NCI-H2107 treated with DMSO at 0.1 percent for 48 hours (cell line): ENCODE measurements at regions not wholly inside any gene's neighbourhood (a gene's known extent, or its start where the extent isn't known, plus 50 kb on each side); places are given as distances from the start of the nearest gene placed in this dataset.
A peak's percentile ranks its signal among the peaks of the same experiment; 100 is the strongest.
"Not testable (repeated sequence)": the region's sequence is repeated elsewhere in the genome, so short reads cannot be mapped to it uniquely, and the experiment has no call there.

ENCODE experiments used
- DNase-seq: peaks from one replicate; lab custom pipeline; 2025; ENCODE audit not compliant: unreplicated experiment; lab: John Stamatoyannopoulos, UW

DNA sequence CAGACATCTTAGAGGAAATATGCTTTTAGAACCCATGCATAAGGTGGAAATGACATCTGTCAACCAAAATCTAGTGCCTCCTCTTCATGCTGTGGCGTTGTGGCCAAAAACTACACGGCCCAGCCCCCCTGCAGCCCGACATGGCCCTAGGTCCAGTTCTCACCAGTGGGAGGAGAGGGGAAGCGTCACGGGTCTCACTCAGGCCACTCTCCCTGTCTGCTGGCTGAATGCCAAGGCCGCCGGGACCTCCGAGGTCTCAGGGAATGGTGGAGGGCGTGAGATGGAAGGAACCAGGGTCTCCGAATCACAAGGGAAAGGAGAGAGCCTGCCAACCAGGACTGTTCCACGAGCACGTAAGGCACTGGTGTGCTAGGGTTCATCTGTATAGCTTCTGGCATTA is 361.0 kb downstream of the ANAPC1 start:
- no peak for DNase-seq

DNA sequence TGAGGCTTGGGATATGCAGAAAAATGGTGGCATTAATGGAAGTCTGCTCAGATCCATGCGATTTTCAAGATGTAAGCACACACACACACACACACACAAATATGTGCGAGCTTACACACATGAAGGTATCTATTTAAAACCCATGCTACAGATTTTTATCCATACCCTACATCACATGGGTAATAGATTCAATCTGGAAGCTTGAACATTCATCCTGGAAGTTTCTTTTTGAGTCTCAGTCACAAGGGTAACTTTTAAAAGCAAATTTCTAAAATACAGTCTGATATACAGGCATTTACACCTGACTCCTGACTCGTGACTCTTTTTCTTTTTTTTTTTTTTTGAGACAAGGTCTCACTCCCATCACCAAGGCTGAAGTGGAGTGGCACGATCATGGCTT is 359.0 kb downstream of the ANAPC1 start:
- not testable (repeated sequence) for DNase-seq

DNA sequence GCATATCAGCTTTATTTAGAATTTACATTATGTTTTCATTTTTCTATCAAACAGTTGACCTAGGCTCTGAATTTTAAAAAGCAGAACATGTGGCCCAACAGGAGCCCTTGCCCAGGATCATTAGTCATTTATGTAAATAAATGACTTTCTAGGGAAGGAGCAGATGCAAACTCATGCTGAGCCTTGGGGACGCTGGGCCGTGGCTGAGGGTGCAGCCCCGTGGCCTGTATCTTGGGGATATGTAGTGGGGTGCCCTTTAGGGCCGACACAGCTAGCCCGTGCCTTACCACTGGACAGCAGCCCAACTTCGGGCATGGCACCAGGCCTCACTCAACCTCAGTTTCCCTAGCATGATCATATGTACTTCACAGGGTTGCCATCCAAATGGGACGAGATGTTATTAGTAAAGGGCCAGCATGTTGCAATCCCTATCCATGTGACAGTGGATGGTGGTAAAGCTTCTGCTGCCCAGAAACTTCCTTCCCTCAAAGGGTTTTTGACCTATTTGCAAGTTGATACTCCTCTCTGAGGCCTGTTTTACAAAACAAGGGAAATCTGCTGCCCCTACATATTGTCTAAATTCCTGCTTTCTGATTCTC is 357.9 kb downstream of the ANAPC1 start:
- not testable (repeated sequence) for DNase-seq

DNA sequence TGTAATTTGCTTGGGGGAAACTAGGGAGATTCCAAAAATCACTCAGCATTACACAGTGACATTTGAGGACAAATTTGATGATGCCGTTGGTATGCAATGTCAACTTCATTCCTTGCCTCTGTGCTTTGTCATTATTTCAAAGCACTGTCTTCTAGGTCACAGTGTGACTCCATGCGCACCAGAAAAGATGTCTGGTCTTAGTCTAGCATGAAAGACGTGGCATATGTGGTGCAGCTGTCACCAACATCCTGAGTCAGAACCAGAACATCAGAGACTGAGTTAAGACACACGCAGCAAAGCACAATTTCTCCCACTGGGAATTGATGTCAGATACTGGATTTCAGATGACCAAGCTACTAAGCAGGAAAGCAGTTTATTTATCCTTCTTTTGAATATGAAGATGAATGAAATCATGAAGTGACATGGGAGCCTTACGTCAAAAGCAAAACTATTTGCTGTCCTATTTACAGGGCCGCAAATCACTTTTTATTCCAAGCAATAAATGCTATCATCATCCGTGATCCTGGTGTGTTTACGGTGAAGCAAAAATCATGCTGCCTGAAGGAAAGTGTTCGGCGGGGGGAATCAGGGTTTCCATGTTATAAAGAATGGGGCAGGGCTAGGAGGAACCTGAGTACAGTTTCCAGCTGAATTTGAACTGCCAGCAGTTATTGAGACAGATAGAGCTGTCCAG is 356.1 kb downstream of the ANAPC1 start:
- not testable (repeated sequence) for DNase-seq

DNA sequence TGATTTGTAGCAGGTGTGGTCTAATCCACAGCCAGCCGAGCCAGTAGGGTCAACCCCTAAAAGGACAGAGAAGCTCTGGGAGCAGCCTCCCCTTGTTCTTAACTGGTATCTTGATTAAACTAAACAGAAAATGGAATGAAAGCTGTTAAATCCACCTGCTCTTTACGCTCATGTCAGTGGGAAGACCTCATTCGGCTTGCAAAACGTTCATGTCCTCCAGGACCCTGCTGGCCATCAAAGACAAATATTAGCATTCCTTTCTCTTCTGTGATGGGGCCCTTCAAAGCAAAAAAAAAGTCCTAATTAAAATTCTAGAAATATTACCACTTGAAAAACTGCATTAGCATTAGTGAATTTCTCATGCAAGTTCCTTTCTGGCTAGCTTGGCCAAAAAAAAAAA is 355.0 kb downstream of the ANAPC1 start:
- not testable (repeated sequence) for DNase-seq

DNA sequence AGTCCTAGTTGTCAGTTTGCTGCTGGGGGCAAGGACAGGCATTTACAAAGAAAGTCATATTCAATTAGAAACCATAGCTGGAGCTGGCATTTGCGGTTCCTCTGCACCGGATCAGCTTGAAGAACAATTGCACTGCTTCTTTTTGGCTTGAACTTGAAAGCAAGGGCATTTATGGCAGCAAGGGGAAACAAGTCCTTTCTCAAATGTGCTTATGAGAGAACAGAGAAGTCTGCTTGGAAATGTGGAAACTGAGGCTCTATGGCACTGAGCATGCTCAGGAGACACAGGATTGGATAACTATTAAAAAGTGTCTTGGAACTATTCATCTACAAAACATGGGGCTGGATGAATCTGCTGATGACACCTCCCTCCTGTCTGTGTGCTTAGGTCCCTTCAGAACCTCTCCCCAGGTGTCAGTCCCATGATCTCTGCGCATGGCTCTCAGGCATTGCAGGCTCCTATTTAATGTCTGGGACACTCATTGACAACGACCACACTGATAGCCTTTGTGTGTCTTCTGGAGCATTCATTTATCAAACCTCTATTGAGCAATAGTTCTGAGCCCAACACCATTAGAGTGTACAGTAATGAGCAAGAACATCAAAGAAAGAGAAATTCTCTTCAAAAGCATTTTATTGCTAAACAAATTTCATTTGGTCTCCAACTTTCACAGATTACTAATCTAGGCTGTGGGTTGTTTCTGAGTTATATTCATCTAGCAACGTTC is 353.6 kb downstream of the ANAPC1 start:
- DNase-seq = not testable (repeated sequence)

DNA sequence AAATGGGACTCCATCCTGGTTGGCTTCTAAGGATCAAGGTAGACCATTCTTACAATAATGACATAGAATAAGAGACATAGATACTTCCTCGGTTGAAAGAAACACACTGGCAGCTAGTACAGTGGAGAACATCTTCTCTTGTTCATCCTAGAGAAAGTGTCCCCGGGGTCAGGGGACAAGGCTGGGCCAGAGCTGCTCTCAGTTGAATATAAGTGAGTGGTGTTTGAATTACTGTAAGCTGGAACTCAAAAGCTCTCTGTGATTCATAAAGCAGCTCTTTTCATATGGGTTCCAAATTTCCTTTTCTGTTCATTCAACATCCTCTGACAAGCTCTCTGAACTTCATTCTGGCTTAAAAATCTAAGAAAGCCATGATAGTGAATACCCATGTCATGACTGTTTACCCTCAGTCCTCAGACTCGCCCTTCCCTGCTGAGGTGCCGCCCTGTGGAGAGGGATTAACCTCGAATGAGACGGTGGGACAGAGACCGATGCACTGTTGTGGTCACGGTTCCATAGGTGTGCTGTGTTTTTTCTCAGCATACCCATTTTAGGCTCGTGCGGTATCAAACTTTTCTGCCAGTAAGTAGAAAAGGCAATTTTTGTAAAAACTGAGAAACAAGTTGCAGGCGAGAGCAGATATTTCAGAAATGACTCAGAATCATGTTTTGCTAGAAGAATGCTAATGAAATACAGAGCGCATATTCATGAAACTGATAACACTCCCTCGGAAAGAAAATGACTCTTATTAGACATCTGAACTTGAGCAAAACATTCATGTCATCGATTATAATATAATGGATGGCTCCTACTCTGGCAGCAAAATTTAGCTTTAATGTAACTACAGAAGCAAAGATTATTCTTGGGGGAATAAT is 351.1 kb downstream of the ANAPC1 start:
- DNase-seq = not testable (repeated sequence)

DNA sequence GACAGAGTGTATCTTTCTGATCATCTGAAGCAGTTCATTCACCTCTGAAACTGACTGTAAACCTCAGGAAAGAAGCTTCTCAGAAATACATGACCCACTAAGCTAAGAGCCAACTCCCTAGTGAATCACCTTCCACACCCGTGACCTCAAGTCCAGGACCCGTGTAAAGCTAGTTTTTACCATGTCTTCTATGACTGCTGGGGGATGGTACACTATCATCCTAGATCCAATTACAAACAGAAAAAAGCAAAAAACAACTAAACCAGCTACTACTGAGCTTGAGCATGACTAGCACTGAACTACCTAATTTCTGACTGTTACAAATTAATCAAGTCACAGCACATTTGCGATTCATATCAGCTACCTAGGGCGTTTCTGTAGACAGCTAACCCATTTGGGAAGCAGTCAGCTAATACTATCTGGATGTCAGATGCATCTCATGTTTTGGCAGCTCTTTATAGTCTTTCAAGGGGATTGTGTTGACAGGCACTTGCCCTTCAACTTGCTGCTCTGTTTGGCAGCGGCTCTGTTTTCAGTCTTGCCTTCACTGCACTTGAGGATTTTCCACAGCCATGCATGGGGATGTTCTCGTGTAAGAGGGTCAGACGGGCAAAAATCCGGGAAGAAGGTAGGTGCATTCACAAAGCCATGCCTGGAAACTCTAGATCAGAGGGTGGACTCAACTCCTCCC is 350.3 kb downstream of the ANAPC1 start:
- DNase-seq = not testable (repeated sequence)

DNA sequence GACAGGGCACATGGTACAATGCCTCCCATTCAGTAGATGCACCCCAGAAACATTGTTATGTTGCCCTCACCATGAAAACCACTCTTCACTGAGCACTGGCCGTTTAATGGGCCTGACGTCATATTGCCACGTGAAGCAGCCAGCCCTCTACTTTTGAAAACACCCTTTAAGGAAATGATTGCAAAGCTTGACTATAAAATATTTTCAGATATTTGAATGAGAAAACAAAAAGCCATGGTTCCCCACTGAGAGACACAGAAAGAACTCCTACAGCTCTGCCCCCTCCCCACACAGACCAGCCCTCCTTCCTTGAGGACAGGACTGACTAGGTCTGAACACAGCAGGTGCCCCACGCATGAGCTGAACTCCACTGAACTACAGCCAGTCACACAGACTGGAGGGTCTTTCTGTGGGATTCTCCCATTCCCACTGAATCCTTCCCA is 349.1 kb downstream of the ANAPC1 start:
- peak; percentile 55 for DNase-seq

DNA sequence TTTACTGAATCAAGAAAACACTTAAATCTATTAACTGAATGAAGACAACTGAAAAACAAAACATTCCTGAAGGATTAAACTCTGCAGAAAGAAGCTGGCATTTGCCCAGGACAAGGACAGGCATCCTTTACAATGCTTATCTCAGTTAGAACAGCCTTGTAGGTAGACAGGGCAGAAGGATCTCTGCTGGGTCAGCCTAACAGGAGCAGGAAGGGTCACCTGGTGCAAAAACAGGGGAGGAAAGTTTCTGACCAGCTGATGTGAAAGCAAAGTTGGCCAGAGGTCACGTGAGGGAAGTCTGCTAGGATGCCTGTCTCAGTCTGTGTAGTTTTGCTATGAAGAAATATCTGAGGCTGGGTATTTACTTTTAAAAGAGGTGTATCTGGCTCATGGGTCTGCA is 348.6 kb downstream of the ANAPC1 start:
- no peak for DNase-seq

DNA sequence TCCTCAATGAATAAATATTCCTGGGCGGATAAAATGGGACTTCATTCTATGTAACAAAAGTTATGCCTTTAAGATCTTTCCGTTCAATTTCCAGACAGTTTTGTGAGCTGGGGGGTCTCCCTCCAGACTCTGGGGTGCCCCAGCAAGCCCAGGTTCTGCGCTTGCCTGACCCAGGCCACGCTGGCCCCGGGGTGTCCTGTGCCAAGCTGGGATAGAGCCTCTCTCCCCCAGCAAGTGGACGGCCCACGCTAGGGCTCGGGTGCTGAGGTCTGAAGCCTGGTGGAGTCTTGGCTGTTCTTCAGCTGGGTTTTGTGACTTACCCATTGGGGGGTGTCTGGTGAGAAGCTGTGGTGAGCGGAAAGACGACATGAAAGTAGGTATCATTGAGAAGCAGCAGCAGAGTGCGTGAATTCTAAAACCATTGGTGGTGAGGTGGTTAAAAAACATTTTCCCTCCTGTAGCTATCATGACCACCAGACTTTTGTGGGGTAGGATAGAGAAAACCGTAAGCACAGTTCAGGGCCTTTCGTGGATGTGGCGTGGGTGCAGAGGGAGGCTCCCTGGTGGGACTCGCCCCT is 346.8 kb downstream of the ANAPC1 start:
- DNase-seq = no peak

DNA sequence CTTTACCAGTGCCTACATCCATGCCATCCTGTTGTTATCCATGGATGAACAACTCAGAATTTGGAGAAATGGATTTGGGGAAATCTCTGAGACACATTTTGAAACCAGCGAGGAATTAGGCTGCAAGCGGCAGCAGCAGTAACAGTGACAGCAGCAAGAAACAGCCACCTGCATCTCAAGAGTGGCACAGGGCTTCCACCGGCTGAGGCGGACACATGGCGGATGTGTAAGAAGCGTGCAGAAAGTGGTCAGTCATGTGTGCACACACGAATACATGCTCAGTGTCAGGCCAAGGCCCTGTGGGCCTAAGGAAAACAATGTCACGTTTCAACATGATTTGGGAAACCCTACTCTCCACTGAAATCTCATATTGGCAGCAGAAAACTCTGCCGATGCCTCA is 344.0 kb downstream of the ANAPC1 start:
- DNase-seq = not testable (repeated sequence)

DNA sequence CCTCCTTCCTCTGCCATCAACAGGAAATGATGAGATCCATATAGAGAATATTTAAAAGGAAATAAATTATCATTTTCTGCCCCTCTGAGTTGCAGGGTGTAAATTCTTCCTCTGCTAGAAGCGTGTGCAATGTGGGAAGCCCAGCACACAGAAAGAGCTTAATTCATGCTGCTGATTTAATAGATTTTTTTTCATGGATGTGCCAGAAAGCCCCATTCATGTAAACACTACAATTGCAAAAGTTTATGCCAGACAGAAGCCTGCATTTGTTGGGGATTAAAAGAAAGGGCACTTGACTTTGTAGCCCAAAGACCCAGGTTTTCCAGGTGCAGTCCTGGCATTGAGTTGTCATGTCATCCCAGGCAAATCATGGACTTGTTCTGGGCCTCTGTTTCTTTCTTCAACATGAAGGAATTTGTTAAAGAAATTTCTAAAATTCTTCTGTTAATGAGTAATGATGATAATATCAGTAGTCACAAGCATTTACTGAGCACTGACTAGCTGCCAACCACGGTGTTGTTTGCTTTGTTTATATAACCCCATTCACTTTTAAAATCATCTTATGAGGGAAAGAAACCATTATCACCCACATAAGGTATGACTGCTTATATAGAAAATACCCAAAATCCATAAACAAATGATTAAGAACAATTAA is 341.7 kb downstream of the ANAPC1 start:
- not testable (repeated sequence) for DNase-seq

DNA sequence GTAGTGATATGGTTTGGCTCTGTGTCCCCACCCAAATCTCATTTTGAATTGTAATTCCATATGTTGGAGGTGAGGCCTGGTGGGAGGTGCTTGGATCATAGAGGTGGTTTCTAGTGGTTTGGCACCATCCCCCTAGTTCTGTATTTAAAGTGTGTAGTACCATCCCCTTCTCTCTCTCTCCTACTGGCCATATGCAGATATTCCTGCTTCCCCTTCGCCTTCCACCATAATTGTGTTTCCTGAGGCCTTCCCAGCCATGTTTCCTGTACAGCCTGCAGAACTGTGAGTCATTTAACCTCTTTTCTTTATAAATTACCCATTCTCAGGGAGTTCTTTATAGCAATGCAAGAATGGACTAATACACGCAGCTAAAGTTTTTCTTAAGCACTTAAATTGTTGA is 340.0 kb downstream of the ANAPC1 start:
- not testable (repeated sequence) for DNase-seq

DNA sequence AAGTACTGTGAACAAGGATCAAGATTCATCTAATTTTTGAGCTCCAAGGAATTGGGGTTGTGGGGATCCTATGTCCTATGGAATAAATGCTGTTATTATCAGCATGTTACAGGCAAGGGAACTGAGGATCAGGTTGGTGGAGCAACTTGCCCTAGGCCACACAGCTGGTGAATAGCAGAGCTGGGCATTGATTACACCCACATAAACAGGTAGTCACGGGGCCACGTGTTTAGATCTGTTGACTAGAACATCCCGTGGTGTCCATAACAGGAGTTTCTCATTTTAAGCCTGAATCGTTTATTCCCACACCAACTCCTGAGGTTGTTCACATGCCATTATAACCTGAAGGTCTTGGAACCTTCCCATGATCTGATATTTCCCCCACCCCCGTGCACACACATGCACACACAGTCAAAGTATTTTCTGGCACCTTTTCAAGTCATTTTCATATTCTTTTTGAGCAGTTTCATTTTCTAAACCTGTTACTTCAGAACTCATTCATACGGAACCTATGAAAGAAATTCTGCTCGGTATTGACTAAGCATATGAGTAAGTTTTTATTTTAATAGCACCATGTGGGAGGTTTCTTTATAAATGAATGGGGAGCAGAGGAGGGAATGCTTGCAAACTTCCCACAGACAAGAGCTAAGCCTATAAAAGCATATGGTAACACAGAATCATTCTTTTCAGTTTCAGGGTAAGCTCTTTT is 338.1 kb downstream of the ANAPC1 start:
- DNase-seq = not testable (repeated sequence)

DNA sequence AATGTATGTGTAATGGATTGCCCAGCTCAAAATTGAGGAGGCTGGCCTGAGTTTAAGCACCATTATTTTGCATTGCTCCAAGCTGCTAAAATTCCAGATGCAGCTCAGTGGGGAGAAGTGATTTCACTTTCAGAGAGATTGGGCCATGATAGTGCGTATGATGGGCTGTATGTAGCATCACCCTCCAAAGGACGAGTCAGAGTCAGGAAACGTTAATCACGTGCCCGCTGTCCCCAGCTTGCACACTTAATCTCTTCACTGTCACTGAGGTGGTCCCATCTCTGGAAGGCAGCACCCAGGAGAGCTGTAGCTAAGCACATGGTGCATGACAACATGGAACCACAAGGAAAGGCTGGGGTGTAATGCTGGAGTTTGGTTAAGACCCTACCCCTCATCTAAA is 337.4 kb downstream of the ANAPC1 start:
- DNase-seq = not testable (repeated sequence)

DNA sequence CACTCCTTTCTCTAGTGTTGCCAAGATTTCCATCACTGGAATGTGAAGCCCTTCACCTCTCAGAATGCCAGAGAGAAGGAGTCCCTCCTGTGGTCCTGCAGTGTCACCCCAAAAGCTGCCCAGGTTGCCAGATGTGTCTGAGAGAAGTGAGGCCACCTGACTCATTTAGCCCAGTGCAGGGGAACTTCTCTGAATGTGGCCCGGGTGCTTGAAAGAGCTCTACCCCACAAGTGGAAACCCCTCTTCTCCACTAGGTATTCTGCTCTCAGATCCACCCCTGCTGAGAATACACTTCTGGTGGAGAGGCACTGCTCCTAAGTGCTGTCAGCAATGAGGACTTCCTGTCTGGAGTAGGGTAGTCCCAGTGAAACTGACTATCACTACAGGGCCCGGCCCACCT is 334.8 kb downstream of the ANAPC1 start:
- not testable (repeated sequence) for DNase-seq

DNA sequence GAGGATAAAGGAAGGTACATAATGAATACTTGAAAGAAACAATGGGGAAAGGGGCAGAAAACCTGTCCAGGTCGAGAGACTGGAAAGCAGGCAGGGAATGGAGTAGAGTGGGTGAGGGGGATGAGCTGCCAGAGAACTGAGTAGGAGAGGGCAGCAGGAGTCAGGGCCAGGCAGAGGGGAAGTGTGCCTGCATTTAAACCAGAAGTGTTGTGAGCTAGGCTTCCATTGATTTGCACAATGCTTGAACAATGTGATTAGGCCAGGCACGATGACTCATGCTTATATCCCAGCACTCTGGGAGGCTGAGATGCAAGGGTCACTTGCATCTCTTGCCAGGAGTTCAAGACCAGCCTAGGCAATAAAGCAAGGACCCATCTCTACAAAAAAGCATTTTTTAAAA is 332.6 kb downstream of the ANAPC1 start:
- not testable (repeated sequence) for DNase-seq

DNA sequence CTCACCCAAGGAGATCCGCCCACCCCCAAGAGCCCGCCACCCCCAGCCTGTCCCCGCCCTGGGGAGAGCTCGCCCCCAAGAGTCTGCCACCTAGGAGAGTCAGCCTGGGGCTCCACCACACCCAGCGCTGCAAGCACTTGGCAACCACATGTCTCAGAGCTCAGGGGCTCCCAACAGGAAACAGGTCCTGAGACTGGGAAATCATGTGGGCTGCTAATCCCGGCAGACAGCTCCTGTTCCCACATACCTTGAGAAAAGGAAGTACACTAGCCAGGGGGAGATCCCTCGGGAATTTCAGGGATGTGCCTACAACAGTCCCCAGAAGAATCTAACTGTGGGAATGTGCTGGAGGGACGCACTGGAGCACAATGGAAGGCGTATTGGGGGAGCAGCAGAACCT is 331.4 kb downstream of the ANAPC1 start:
- not testable (repeated sequence) for DNase-seq
